ENCODE measurements at regions not wholly inside any gene's neighbourhood (a gene's known extent, or its start where the extent isn't known, plus 50 kb on each side); places are given as distances from the start of the nearest gene placed in this dataset.

DNA sequence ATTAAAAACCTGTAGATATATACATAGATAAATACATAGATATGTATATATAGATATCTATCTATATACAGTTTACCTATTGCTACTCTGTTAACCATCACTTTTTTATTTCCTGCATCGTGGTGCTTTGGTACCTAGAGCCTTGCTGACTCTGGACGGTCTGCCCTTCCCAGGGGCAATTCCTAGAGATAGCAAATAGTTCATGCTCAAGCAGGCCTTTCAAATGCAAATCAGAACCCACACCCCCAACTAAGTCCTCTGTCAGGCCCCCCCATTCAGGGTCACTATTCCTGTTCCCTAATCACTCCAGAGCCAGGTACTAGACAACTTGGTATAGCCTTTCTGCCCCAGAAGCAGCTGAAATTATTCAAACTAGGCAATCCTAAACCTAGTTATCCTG, 273.5 kb upstream of the ADGRL3 start:
- TF ChIP-seq, protein P1, sequence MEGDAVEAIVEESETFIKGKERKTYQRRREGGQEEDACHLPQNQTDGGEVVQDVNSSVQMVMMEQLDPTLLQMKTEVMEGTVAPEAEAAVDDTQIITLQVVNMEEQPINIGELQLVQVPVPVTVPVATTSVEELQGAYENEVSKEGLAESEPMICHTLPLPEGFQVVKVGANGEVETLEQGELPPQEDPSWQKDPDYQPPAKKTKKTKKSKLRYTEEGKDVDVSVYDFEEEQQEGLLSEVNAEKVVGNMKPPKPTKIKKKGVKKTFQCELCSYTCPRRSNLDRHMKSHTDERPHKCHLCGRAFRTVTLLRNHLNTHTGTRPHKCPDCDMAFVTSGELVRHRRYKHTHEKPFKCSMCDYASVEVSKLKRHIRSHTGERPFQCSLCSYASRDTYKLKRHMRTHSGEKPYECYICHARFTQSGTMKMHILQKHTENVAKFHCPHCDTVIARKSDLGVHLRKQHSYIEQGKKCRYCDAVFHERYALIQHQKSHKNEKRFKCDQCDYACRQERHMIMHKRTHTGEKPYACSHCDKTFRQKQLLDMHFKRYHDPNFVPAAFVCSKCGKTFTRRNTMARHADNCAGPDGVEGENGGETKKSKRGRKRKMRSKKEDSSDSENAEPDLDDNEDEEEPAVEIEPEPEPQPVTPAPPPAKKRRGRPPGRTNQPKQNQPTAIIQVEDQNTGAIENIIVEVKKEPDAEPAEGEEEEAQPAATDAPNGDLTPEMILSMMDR (IDR thresholded peaks at IDR 0.05) = no peak
- no peak for TF ChIP-seq POLR2A (IDR thresholded peaks at IDR 0.05)

All from heart left ventricle (tissue), 13 donors.